ENCODE measurements at regions not wholly inside any gene's neighbourhood (a gene's known extent, or its start where the extent isn't known, plus 50 kb on each side); places are given as distances from the start of the nearest gene placed in this dataset.

- Histone ChIP-seq H3K36me3 (ENCODE audit: insufficient read depth in 1 of 2, low read depth in 1 of 2) (no peaks in the 10 kb centered on the region), H3K4me1 (no peaks in the 10 kb centered on the region), H3K9me3 (no peaks in the 10 kb centered on the region), H3K4me3 (no peak overlapping the region), H3K27me3 (ENCODE audit: insufficient read depth in 3 of 3, low read length in 2 of 3) (no peaks in the 10 kb centered on the region), H3K27ac (no peak overlapping the region)
- WGBS, 3 donors = 40 to 49% (median 44%) methylated on average over 11 of the region's 11 CpGs
- intact Hi-C loops (cut with DNase I) = no loop called here
- no peak for ATAC-seq
- no peak for DNase-seq
- TF ChIP-seq CTCF (IDR thresholded peaks at IDR 0.05) = no peak
Measured at GRCh38 chr20:22810626-22811569, 224.2 kb upstream of the SSTR4 start.

GRCh38 chr20:22814471-22815205 lies 220.5 kb upstream of the SSTR4 start:
- 70 to 75% (median 73%) methylated on average over 9 of the region's 9 CpGs for WGBS, 3 donors
- Histone ChIP-seq H3K27me3 (ENCODE audit: insufficient read depth in 3 of 3, low read length in 2 of 3) (no peaks in the 10 kb centered on the region), H3K4me1 (no peaks in the 10 kb centered on the region), H3K27ac (no peak overlapping the region), H3K36me3 (ENCODE audit: insufficient read depth in 1 of 2, low read depth in 1 of 2) (no peaks in the 10 kb centered on the region), H3K9me3 (no peaks in the 10 kb centered on the region), H3K4me3 (no peak overlapping the region)
- DNase-seq = no peak
- intact Hi-C loops (cut with DNase I) = no loop called here
- ATAC-seq = no peak
- no peak for TF ChIP-seq CTCF (IDR thresholded peaks at IDR 0.05)

GRCh38 chr20:22815206-22815551 lies 219.9 kb upstream of the SSTR4 start:
- H3K36me3 ChIP-seq (ENCODE audit: insufficient read depth in 1 of 2, low read depth in 1 of 2) = no peaks in the 10 kb centered on the region
- H3K27me3 ChIP-seq (ENCODE audit: insufficient read depth in 3 of 3, low read length in 2 of 3) = no peaks in the 10 kb centered on the region
- no peaks in the 10 kb centered on the region for H3K4me1 ChIP-seq
- no peak overlapping the region for H3K27ac ChIP-seq
- intact Hi-C loops (cut with DNase I) = no loop called here
- no peak for DNase-seq
- H3K4me3 ChIP-seq = no peak overlapping the region
- no peaks in the 10 kb centered on the region for H3K9me3 ChIP-seq
- TF ChIP-seq CTCF (IDR thresholded peaks at IDR 0.05) = no peak
- 76 to 83% (median 77%) methylated on average over 5 of the region's 5 CpGs for WGBS, 3 donors
- ATAC-seq = no peak

GRCh38 chr20:22815603-22816315 lies 219.4 kb upstream of the SSTR4 start:
- H3K27ac ChIP-seq = no peak overlapping the region
- H3K9me3 ChIP-seq = no peaks in the 10 kb centered on the region
- H3K27me3 ChIP-seq (ENCODE audit: insufficient read depth in 3 of 3, low read length in 2 of 3) = no peaks in the 10 kb centered on the region
- intact Hi-C loops (cut with DNase I) = no loop called here
- WGBS, 3 donors = 36 to 48% (median 43%) methylated on average over 9 of the region's 9 CpGs
- DNase-seq (no peak), ATAC-seq (no peak)
- H3K4me3 ChIP-seq = no peak overlapping the region
- TF ChIP-seq CTCF (IDR thresholded peaks at IDR 0.05) = no peak
- no peaks in the 10 kb centered on the region for H3K4me1 ChIP-seq
- no peaks in the 10 kb centered on the region for H3K36me3 ChIP-seq (ENCODE audit: insufficient read depth in 1 of 2, low read depth in 1 of 2)

Data from psoas muscle (tissue), 7 donors.